ENCODE measurements at regions not wholly inside any gene's neighbourhood (a gene's known extent, or its start where the extent isn't known, plus 50 kb on each side); places are given as distances from the start of the nearest gene placed in this dataset.

GRCh38 chr4:180674619-180675358, 1568.4 kb upstream of the TENM3 start:
- DNase-seq (ENCODE audit: low read depth), result peak; percentile 23
- no peak overlapping the region for H3K4me3 ChIP-seq (ENCODE audit: low read length)
- no peak for TF ChIP-seq CTCF (conservative IDR thresholded peaks at IDR 0.05; ENCODE audit: low read depth, low read length)

- TF ChIP-seq CTCF (conservative IDR thresholded peaks at IDR 0.05; ENCODE audit: low read depth, low read length), result no peak
- no peak for DNase-seq (ENCODE audit: low read depth)
- H3K4me3 ChIP-seq (ENCODE audit: low read length), result no peak overlapping the region
These were observed 1567.9 kb upstream of the TENM3 start for GRCh38 chr4:180675359-180675650.

DNA sequence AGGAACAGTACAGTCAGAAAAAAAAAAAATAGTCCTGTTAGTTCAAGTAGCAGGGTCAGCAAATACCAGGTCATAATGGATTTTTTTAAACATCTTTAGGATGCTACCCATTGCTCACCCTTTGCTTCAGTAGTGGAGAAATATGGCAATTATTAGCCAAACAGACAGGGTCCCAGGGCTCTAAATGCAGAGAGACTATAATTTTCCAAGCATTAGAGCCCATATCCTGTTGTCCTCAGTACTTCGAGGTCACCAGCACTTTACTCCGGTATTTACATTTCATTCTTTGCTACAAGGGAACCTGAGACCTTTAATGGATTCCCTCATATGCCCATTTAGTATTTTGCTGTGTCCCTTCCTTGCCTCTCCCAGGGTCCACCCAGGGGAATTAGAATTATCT, 1562.9 kb upstream of the TENM3 start:
- H3K4me3 ChIP-seq (ENCODE audit: low read length), result no peak overlapping the region
- no peak for TF ChIP-seq CTCF (conservative IDR thresholded peaks at IDR 0.05; ENCODE audit: low read depth, low read length)
- no peak for DNase-seq (ENCODE audit: low read depth)

DNA sequence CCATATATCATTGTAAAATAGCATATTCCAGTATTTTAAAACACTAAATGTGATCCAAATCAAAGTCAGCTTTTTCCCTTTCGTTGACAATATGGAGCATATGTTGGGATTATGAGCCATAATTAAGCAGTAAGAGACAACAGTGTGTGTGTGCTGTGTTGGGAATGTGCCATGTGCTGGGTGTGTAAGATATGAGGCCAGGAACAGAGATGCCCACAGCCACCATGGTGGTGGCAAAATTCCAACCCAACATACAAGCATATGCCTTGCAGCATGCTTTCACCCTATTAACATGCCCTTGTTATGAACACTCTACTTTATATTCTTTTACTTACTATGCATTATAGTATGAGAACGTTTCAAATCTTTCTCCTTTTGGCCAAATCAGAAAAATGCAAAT, 1560.4 kb upstream of the TENM3 start:
- H3K4me3 ChIP-seq (ENCODE audit: low read length), result no peak overlapping the region
- TF ChIP-seq CTCF (conservative IDR thresholded peaks at IDR 0.05; ENCODE audit: low read depth, low read length), result no peak
- DNase-seq (ENCODE audit: low read depth), result no peak

DNA sequence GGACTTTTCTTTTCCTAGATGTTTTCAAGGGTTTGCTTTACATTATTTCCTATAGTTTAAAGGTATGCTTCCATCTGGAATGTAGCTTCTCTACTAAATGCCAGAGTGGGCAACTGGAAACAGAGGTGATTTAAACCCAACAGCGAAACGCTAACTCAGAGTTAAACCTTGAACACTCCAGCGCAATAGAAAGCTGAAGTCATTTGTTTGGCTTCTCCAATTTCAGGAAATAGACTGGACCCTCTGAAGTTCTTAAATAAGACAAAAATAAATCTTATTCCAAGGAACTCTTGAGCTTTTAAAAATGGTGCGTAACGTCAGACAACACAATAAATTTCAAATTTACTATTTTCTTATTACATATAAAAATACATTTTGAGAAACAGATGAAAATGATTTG, 1560.0 kb upstream of the TENM3 start:
- H3K4me3 ChIP-seq (ENCODE audit: low read length), result no peak overlapping the region
- TF ChIP-seq CTCF (conservative IDR thresholded peaks at IDR 0.05; ENCODE audit: low read depth, low read length), result no peak
- DNase-seq (ENCODE audit: low read depth), result no peak

DNA sequence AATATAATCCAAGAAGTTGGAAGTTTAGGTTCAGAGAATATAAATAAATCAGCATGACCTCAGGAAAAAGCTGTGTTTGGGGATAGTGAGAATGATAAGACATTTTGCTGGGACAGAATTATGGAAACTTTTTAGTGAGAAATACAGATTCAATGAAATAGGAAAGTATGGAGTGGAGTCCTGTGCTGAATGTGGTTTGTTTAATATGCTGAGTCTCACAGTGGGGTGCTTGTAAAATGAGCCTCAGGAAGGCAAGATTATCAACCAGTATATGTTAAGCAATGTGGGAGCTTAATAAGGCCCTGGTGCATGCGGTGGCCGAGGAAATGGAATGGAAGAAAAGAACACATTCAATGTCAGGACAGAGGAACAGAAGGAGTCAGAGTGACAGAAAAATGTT, 1554.7 kb upstream of the TENM3 start:
- no peak for TF ChIP-seq CTCF (conservative IDR thresholded peaks at IDR 0.05; ENCODE audit: low read depth, low read length)
- H3K4me3 ChIP-seq (ENCODE audit: low read length), result no peak overlapping the region
- no peak for DNase-seq (ENCODE audit: low read depth)

DNA sequence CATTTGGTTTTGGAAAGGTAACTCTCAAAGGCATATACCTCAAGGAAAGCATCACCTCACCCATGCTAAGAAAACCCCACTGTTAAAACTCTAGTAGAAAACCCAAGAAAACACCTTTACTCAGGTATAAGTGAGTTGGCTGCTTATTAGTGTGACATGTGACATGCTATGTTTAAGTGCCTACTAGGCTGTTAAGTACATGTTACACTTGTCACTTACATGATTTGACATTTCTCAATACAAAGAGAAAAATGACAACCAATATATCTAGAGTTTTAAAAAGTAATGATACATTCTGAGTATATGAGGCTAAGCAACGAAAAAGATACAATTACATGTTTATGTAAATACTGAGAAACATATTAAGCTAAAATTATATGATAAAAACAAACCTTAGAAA, 1548.3 kb upstream of the TENM3 start:
- H3K4me3 ChIP-seq (ENCODE audit: low read length), result no peak overlapping the region
- TF ChIP-seq CTCF (conservative IDR thresholded peaks at IDR 0.05; ENCODE audit: low read depth, low read length), result no peak
- no peak for DNase-seq (ENCODE audit: low read depth)

All from retinal pigment epithelial cell (primary cell).